DND-41 (cell line): ENCODE measurements at regions not wholly inside any gene's neighbourhood (a gene's known extent, or its start where the extent isn't known, plus 50 kb on each side); places are given as distances from the start of the nearest gene placed in this dataset.

Experiments used
- ATAC-seq: fragments of 200-7000 bp; cut with Tn5 transposase; 3 replicates; pipeline ENCODE4 v1.9.1; 2021; ENCODE audit warnings: low read depth; ENCODE audit not compliant: insufficient read depth
- DNase-seq: peaks from one replicate; pipeline ENCODE4 v3.0.0-alpha.2; 2020
- H2AFZ ChIP-seq: 2 replicates; pipeline ENCODE4 v1.6.0; 2012; ENCODE audit warnings: low read depth, low read length
- H3K27ac ChIP-seq: 2 replicates; pipeline ENCODE4 v1.5.1; 2012; ENCODE audit warnings: low read length, inconsistent platforms
- H3K27me3 ChIP-seq: fragments of 200-600 bp; sonication (generic); 2 replicates; pipeline ENCODE4 v1.6.0; 2012; ENCODE audit warnings: low read length, mild to moderate bottlenecking, inconsistent platforms; ENCODE audit not compliant: insufficient read depth, poor library complexity
- H3K36me3 ChIP-seq: 2 replicates; pipeline ENCODE4 v1.5.1; 2012; ENCODE audit warnings: low read length, inconsistent platforms; ENCODE audit not compliant: insufficient read depth
- H3K4me1 ChIP-seq: 2 replicates; pipeline ENCODE4 v1.5.1; 2012; ENCODE audit warnings: mild to moderate bottlenecking, low read length; ENCODE audit not compliant: insufficient read depth
- H3K4me2 ChIP-seq: 2 replicates; pipeline ENCODE4 v1.6.0; 2012; ENCODE audit warnings: mild to moderate bottlenecking, moderate library complexity, low read length, inconsistent platforms; ENCODE audit not compliant: insufficient read depth
- H3K4me3 ChIP-seq, 2 experiments: fragments of 200-600 bp in 1 of 2; shearing (Covaris generic) in 1 of 2; 2 replicates each; pipeline ENCODE4 v1.5.1; 2012 to 2016; ENCODE audit warnings: inconsistent platforms in 2 of 2, low read length in 2 of 2, mild to moderate bottlenecking in 2 of 2, low read depth in 1 of 2, moderate library complexity in 1 of 2
- H3K79me2 ChIP-seq: 2 replicates; pipeline ENCODE4 v1.6.0; 2012; ENCODE audit warnings: low read length, inconsistent platforms; ENCODE audit not compliant: insufficient read depth
- H3K9ac ChIP-seq: 2 replicates; pipeline ENCODE4 v1.6.0; 2012; ENCODE audit warnings: low read depth, mild to moderate bottlenecking, inconsistent platforms, low read length, moderate library complexity
- H3K9me3 ChIP-seq: 2 replicates; pipeline ENCODE4 v1.5.1; 2012; ENCODE audit warnings: low read length, moderate library complexity, mild to moderate bottlenecking, inconsistent platforms; ENCODE audit not compliant: insufficient read depth, severe bottlenecking
- H4K20me1 ChIP-seq: 2 replicates; pipeline ENCODE4 v1.6.0; 2012; ENCODE audit warnings: low read length; ENCODE audit not compliant: insufficient read depth
- EZH2 ChIP-seq: IDR thresholded peaks from 3 replicates; pipeline ENCODE4 v1.6.1; 2012; ENCODE audit warnings: borderline replicate concordance, low read depth, mild to moderate bottlenecking, moderate library complexity, low read length, inconsistent platforms; ENCODE audit not compliant: severe bottlenecking
- TF ChIP-seq, protein P1 (sequence below): IDR thresholded peaks from 2 replicates; pipeline ENCODE4 v1.5.1; 2012; ENCODE audit warnings: borderline replicate concordance, low read length, moderate library complexity, mild to moderate bottlenecking; ENCODE audit not compliant: poor library complexity, severe bottlenecking; ENCODE audit errors: extremely low read depth

DNA sequence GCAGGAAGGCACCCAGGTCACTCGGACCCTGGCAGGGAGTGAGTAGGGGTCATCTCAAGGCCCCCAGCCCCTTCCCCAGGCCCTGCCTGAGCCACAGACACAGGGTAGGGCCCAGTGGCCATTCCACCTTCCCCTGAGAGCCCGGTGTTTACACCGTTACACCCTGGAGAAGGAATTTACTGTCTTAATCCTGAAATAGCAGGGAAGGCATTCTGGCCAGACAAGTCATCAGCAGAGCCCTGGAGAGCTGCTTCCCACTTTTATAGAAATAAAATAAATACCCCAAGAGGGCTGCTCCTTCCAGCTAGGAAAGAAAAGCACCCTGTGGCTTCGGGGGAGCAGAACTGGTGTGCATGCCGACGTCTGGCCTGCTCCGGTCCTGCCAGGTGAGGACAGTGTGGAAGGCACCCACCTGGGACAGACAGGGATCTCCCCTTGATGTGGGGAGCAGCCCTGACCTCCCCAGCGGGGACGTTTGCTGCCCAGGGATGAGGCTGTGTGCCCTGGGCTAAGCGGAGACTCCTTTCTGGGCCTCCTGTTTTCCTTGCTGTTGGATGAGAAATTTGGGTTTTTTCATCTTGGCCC, 180.0 kb downstream of the MN1 start:
- Histone ChIP-seq H4K20me1 (0 out of 2 replicates have a peak, but pooled peaks cover 7% of the 10 kb centered on the region), H3K27me3 (no peaks in the 10 kb centered on the region), H3K4me1 (no peaks in the 10 kb centered on the region), H3K36me3 (no peaks in the 10 kb centered on the region), H3K27ac (no peak overlapping the region), H3K9ac (no peak overlapping the region), H3K4me2 (no peak overlapping the region), H3K4me3 (no peak overlapping the region), H2AFZ (no peak overlapping the region), H3K9me3 (no peaks in the 10 kb centered on the region), H3K79me2 (no peaks in the 10 kb centered on the region)
- DNase-seq (no peak), ATAC-seq (no peak)
- TF ChIP-seq, protein P1, sequence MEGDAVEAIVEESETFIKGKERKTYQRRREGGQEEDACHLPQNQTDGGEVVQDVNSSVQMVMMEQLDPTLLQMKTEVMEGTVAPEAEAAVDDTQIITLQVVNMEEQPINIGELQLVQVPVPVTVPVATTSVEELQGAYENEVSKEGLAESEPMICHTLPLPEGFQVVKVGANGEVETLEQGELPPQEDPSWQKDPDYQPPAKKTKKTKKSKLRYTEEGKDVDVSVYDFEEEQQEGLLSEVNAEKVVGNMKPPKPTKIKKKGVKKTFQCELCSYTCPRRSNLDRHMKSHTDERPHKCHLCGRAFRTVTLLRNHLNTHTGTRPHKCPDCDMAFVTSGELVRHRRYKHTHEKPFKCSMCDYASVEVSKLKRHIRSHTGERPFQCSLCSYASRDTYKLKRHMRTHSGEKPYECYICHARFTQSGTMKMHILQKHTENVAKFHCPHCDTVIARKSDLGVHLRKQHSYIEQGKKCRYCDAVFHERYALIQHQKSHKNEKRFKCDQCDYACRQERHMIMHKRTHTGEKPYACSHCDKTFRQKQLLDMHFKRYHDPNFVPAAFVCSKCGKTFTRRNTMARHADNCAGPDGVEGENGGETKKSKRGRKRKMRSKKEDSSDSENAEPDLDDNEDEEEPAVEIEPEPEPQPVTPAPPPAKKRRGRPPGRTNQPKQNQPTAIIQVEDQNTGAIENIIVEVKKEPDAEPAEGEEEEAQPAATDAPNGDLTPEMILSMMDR = no peak
- no peak for TF ChIP-seq EZH2

DNA sequence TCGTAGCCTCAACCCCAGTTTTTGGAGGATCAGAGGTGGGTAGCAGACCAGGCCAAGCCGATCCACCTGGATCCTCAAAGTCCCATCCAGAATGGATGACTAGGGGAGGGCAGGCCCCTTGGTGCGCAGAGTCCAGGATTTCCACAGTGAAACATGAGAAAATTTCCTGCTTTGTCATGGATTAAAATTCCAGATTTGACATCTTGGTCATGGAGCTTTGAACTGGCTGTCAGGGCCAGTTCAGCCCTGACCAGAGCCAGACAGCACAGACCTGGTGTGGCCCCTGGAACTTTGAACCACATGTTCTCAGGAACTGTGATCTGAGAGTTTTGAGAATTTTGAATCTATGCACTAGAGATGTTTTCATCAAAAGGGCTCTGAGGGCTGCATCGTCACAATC, 177.5 kb downstream of the MN1 start:
- no peak overlapping the region for H2AFZ ChIP-seq
- no peaks in the 10 kb centered on the region for H3K4me1 ChIP-seq
- H3K9me3 ChIP-seq = no peaks in the 10 kb centered on the region
- H3K27me3 ChIP-seq = no peaks in the 10 kb centered on the region
- ATAC-seq = no peak
- no peak overlapping the region for H3K9ac ChIP-seq
- no peaks in the 10 kb centered on the region for H3K79me2 ChIP-seq
- no peak overlapping the region for H3K27ac ChIP-seq
- TF ChIP-seq, protein P1 = no peak
- no peak for TF ChIP-seq EZH2
- no peak overlapping the region for H3K4me3 ChIP-seq
- H3K36me3 ChIP-seq = no peaks in the 10 kb centered on the region
- no peak for DNase-seq
- no peak overlapping the region for H3K4me2 ChIP-seq
- 0 out of 2 replicates have a peak, but pooled peaks cover 7% of the 10 kb centered on the region for H4K20me1 ChIP-seq

DNA sequence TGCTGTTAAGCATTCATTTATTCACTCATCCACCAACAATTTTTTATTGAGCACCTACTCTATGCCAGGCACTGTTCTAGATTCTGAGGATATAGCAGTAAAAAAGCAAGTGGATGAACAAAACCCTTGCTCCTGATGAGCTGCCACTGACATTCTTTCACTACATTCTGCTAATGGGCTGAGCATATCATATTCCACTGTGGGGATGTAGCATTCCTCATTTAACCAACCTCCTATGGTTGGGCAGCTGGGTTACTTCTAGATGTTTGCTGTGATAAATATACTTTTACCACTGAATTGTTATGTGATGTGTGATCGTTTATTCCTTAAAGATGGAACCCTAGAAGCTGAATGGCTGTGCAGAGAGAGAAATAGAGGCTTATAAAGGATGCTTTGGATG, 176.9 kb downstream of the MN1 start:
- no peaks in the 10 kb centered on the region for H3K36me3 ChIP-seq
- H3K27me3 ChIP-seq = no peaks in the 10 kb centered on the region
- no peaks in the 10 kb centered on the region for H3K9me3 ChIP-seq
- ATAC-seq (no peak), DNase-seq (no peak)
- H3K4me2 ChIP-seq = no peak overlapping the region
- no peak overlapping the region for H3K9ac ChIP-seq
- no peaks in the 10 kb centered on the region for H3K4me1 ChIP-seq
- no peak overlapping the region for H3K27ac ChIP-seq
- H2AFZ ChIP-seq = no peak overlapping the region
- no peaks in the 10 kb centered on the region for H3K79me2 ChIP-seq
- H4K20me1 ChIP-seq = 0 out of 2 replicates have a peak, but pooled peaks cover 7% of the 10 kb centered on the region
- TF ChIP-seq, protein P1 = no peak
- TF ChIP-seq EZH2 = no peak
- H3K4me3 ChIP-seq = no peak overlapping the region
